Activated CD8-positive, alpha-beta T cell treated with anti-CD3 and anti-CD28 coated beads, Interleukin-2, amount 10 ng/mL, durations not matched to agents 7 days and 5 days (primary cell): ENCODE measurements at regions not wholly inside any gene's neighbourhood (a gene's known extent, or its start where the extent isn't known, plus 50 kb on each side); places are given as distances from the start of the nearest gene placed in this dataset.

Experiments
- ATAC-seq: fragments of 150-1000 bp; cut with Tn5 transposase; one replicate; pipeline ENCODE4 v1.10.0; 2021; ENCODE audit warnings: moderate library complexity
- CTCF ChIA-PET: fragments of 350-600 bp; sonication (Branson Sonifier 250); formaldehyde crosslinking; loops from one replicate; lab custom pipeline; 2021; ENCODE audit warnings: antibody characterized with exemption; lab: Charles Lee
- POLR2A ChIA-PET: fragments of 350-600 bp; sonication (Branson Sonifier 250); formaldehyde crosslinking; loops from one replicate; lab custom pipeline; 2021; ENCODE audit warnings: antibody characterized with exemption; lab: Charles Lee
- DNase-seq: peaks from one replicate; pipeline ENCODE4 v3.0.0-alpha.2; 2020
- H3K27ac Mint-ChIP-seq: one replicate; pipeline ENCODE4 v1.8.0; 2021; ENCODE audit warnings: mild to moderate bottlenecking, mixed read lengths
- H3K27me3 Mint-ChIP-seq: one replicate; pipeline ENCODE4 v1.8.0; 2021; ENCODE audit warnings: low read depth, mixed read lengths
- H3K36me3 Mint-ChIP-seq: one replicate; pipeline ENCODE4 v1.8.0; 2021; ENCODE audit warnings: low read depth, mixed read lengths
- H3K4me1 Mint-ChIP-seq: one replicate; pipeline ENCODE4 v1.8.0; 2021; ENCODE audit warnings: low read depth, mixed read lengths
- H3K4me3 Mint-ChIP-seq: one replicate; pipeline ENCODE4 v1.8.0; 2021; ENCODE audit warnings: mild to moderate bottlenecking, mixed read lengths
- H3K9me3 Mint-ChIP-seq: one replicate; pipeline ENCODE4 v1.8.0; 2022; ENCODE audit warnings: mixed read lengths; ENCODE audit not compliant: insufficient read depth

GRCh38 chr4:169342906-169343564 lies 72.3 kb upstream of the SH3RF1 start:
- no peak for DNase-seq
- H3K36me3 Mint-ChIP-seq: no peaks in the 10 kb centered on the region
- no peak for ATAC-seq
- no peak overlapping the region for H3K4me3 Mint-ChIP-seq
- H3K27ac Mint-ChIP-seq: no peak overlapping the region
- H3K9me3 Mint-ChIP-seq: no peaks in the 10 kb centered on the region
- CTCF ChIA-PET: no interaction called here
- H3K27me3 Mint-ChIP-seq: no peaks in the 10 kb centered on the region
- POLR2A ChIA-PET: no interaction called here
- H3K4me1 Mint-ChIP-seq: no peaks in the 10 kb centered on the region

GRCh38 chr4:169342159-169342860 lies 71.6 kb upstream of the SH3RF1 start:
- H3K36me3 Mint-ChIP-seq: no peaks in the 10 kb centered on the region
- ChIA-PET POLR2A (no interaction called here), CTCF (interaction anchor here (0.8 kb wide), 1 partner anchor 143 kb away, joined by 3 read pairs; no protein-coding TSS in a partner anchor)
- no peaks in the 10 kb centered on the region for H3K9me3 Mint-ChIP-seq
- no peak for ATAC-seq
- H3K4me3 Mint-ChIP-seq: no peak overlapping the region
- H3K27me3 Mint-ChIP-seq: no peaks in the 10 kb centered on the region
- DNase-seq: no peak
- H3K4me1 Mint-ChIP-seq: no peaks in the 10 kb centered on the region
- no peak overlapping the region for H3K27ac Mint-ChIP-seq

GRCh38 chr4:169341490-169341889 lies 70.7 kb upstream of the SH3RF1 start:
- ATAC-seq (no peak), DNase-seq (no peak)
- Mint-ChIP-seq H3K27me3 (no peaks in the 10 kb centered on the region), H3K4me3 (no peak overlapping the region), H3K4me1 (no peaks in the 10 kb centered on the region), H3K36me3 (no peaks in the 10 kb centered on the region), H3K9me3 (no peaks in the 10 kb centered on the region), H3K27ac (no peak overlapping the region)
- ChIA-PET POLR2A (no interaction called here), CTCF (interaction anchor here (0.8 kb wide), 1 partner anchor 144 kb away, joined by 3 read pairs; no protein-coding TSS in a partner anchor)

- Mint-ChIP-seq H3K9me3 (no peaks in the 10 kb centered on the region), H3K27ac (no peak overlapping the region), H3K36me3 (no peaks in the 10 kb centered on the region), H3K27me3 (no peaks in the 10 kb centered on the region), H3K4me1 (no peaks in the 10 kb centered on the region), H3K4me3 (no peak overlapping the region)
- ChIA-PET POLR2A (no interaction called here), CTCF (no interaction called here)
- DNase-seq (no peak), ATAC-seq (no peak)
These were observed 70.1 kb upstream of the SH3RF1 start for GRCh38 chr4:169340834-169341233.

GRCh38 chr4:169338241-169338640 lies 67.5 kb upstream of the SH3RF1 start:
- no peak overlapping the region for H3K4me3 Mint-ChIP-seq
- CTCF ChIA-PET: no interaction called here
- ATAC-seq: no peak
- no peak overlapping the region for H3K27ac Mint-ChIP-seq
- no peak for DNase-seq
- H3K4me1 Mint-ChIP-seq: no peaks in the 10 kb centered on the region
- H3K9me3 Mint-ChIP-seq: no peaks in the 10 kb centered on the region
- POLR2A ChIA-PET: no interaction called here
- no peaks in the 10 kb centered on the region for H3K27me3 Mint-ChIP-seq
- H3K36me3 Mint-ChIP-seq: no peaks in the 10 kb centered on the region

- Mint-ChIP-seq H3K9me3 (no peaks in the 10 kb centered on the region), H3K27ac (no peak overlapping the region), H3K4me3 (no peak overlapping the region), H3K4me1 (no peaks in the 10 kb centered on the region), H3K36me3 (no peaks in the 10 kb centered on the region), H3K27me3 (no peaks in the 10 kb centered on the region)
- ATAC-seq: no peak
- ChIA-PET POLR2A (no interaction called here), CTCF (no interaction called here)
- no peak for DNase-seq
These were observed 66.8 kb upstream of the SH3RF1 start for GRCh38 chr4:169337510-169337909.

- Mint-ChIP-seq H3K27ac (no peak overlapping the region), H3K4me3 (no peak overlapping the region), H3K9me3 (no peaks in the 10 kb centered on the region), H3K4me1 (no peaks in the 10 kb centered on the region), H3K36me3 (no peaks in the 10 kb centered on the region), H3K27me3 (no peaks in the 10 kb centered on the region)
- ChIA-PET CTCF (no interaction called here), POLR2A (no interaction called here)
- no peak for DNase-seq
- ATAC-seq: no peak
These were observed 64.6 kb upstream of the SH3RF1 start for GRCh38 chr4:169335331-169335730.

GRCh38 chr4:169334335-169334734 lies 63.6 kb upstream of the SH3RF1 start:
- CTCF ChIA-PET: no interaction called here
- Mint-ChIP-seq H3K36me3 (no peaks in the 10 kb centered on the region), H3K4me1 (no peaks in the 10 kb centered on the region), H3K9me3 (no peaks in the 10 kb centered on the region), H3K27ac (no peak overlapping the region), H3K4me3 (no peak overlapping the region), H3K27me3 (no peaks in the 10 kb centered on the region)
- no peak for ATAC-seq
- POLR2A ChIA-PET: no interaction called here
- DNase-seq: no peak

- H3K27me3 Mint-ChIP-seq: no peaks in the 10 kb centered on the region
- ATAC-seq: no peak
- POLR2A ChIA-PET: no interaction called here
- no peak for DNase-seq
- H3K9me3 Mint-ChIP-seq: no peaks in the 10 kb centered on the region
- CTCF ChIA-PET: no interaction called here
- no peak overlapping the region for H3K27ac Mint-ChIP-seq
- H3K4me1 Mint-ChIP-seq: no peaks in the 10 kb centered on the region
- H3K4me3 Mint-ChIP-seq: no peak overlapping the region
- H3K36me3 Mint-ChIP-seq: no peaks in the 10 kb centered on the region
These were observed 62.5 kb upstream of the SH3RF1 start for GRCh38 chr4:169333265-169333664.

GRCh38 chr4:169332583-169332982 lies 61.8 kb upstream of the SH3RF1 start:
- Mint-ChIP-seq H3K36me3 (no peaks in the 10 kb centered on the region), H3K27ac (no peak overlapping the region), H3K4me1 (no peaks in the 10 kb centered on the region), H3K4me3 (no peak overlapping the region), H3K27me3 (no peaks in the 10 kb centered on the region), H3K9me3 (no peaks in the 10 kb centered on the region)
- DNase-seq (no peak), ATAC-seq (no peak)
- CTCF ChIA-PET: no interaction called here
- POLR2A ChIA-PET: no interaction called here

- Mint-ChIP-seq H3K27ac (no peak overlapping the region), H3K27me3 (no peaks in the 10 kb centered on the region), H3K36me3 (no peaks in the 10 kb centered on the region), H3K9me3 (no peaks in the 10 kb centered on the region), H3K4me3 (no peak overlapping the region), H3K4me1 (no peaks in the 10 kb centered on the region)
- DNase-seq: no peak
- no peak for ATAC-seq
- POLR2A ChIA-PET: no interaction called here
- CTCF ChIA-PET: no interaction called here
These were observed 60.1 kb upstream of the SH3RF1 start for GRCh38 chr4:169330811-169331210.

GRCh38 chr4:169330095-169330494 lies 59.3 kb upstream of the SH3RF1 start:
- no peaks in the 10 kb centered on the region for H3K36me3 Mint-ChIP-seq
- H3K27me3 Mint-ChIP-seq: no peaks in the 10 kb centered on the region
- ChIA-PET CTCF (no interaction called here), POLR2A (no interaction called here)
- no peaks in the 10 kb centered on the region for H3K4me1 Mint-ChIP-seq
- ATAC-seq (no peak), DNase-seq (no peak)
- no peaks in the 10 kb centered on the region for H3K9me3 Mint-ChIP-seq
- no peak overlapping the region for H3K27ac Mint-ChIP-seq
- no peak overlapping the region for H3K4me3 Mint-ChIP-seq
